ENCODE measurements at regions not wholly inside any gene's neighbourhood (a gene's known extent, or its start where the extent isn't known, plus 50 kb on each side); places are given as distances from the start of the nearest gene placed in this dataset.
A peak's percentile ranks its signal among the peaks of the same experiment; 100 is the strongest.

GRCh38 chr7:124557101-124557500 lies 208.5 kb downstream of the GPR37 start:
- Mint-ChIP-seq H3K4me1 (ENCODE audit: unreplicated experiment) (peaks cover 4% of the 10 kb centered on the region), H3K4me3 (ENCODE audit: unreplicated experiment) (no peak overlapping the region)

DNA sequence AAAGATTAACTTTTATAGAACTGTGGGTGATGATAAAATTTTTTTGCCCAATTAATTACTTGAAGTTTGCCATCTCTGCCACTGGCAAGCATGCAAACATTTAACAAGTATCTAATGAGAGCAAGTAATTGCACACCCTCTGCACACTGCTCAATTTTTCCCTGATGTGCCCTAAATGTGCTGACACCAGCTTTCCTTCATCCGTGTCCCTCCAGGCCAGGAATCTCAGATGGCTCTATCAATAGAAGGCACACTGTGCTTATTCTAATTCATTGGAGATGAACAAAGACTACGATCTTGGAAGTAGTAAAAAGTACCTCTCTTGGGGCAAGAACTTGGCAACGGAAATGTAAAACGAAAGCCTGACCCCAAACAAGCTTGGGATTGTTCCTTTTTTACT lies 212.1 kb downstream of the GPR37 start:
- H3K36me3 Mint-ChIP-seq (ENCODE audit: unreplicated experiment), result no peaks in the 10 kb centered on the region
- H3K4me1 Mint-ChIP-seq (ENCODE audit: unreplicated experiment), result peaks cover 9% of the 10 kb centered on the region
- TF ChIP-seq, protein P1, sequence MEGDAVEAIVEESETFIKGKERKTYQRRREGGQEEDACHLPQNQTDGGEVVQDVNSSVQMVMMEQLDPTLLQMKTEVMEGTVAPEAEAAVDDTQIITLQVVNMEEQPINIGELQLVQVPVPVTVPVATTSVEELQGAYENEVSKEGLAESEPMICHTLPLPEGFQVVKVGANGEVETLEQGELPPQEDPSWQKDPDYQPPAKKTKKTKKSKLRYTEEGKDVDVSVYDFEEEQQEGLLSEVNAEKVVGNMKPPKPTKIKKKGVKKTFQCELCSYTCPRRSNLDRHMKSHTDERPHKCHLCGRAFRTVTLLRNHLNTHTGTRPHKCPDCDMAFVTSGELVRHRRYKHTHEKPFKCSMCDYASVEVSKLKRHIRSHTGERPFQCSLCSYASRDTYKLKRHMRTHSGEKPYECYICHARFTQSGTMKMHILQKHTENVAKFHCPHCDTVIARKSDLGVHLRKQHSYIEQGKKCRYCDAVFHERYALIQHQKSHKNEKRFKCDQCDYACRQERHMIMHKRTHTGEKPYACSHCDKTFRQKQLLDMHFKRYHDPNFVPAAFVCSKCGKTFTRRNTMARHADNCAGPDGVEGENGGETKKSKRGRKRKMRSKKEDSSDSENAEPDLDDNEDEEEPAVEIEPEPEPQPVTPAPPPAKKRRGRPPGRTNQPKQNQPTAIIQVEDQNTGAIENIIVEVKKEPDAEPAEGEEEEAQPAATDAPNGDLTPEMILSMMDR (IDR thresholded peaks at IDR 0.05), result no peak
- no peak overlapping the region for H3K4me3 Mint-ChIP-seq (ENCODE audit: unreplicated experiment)
- DNase-seq (ENCODE audit: extremely low spot score, unreplicated experiment), result no peak
- H3K27me3 Mint-ChIP-seq (ENCODE audit: unreplicated experiment), result no peaks in the 10 kb centered on the region
- H3K27ac Mint-ChIP-seq (ENCODE audit: unreplicated experiment), result no peak overlapping the region
- H3K9me3 Mint-ChIP-seq (ENCODE audit: unreplicated experiment), result no peaks in the 10 kb centered on the region

More at GRCh38 chr7:124557101-124557500, 208.5 kb downstream of the GPR37 start:
- Mint-ChIP-seq H3K27me3 (ENCODE audit: unreplicated experiment) (no peaks in the 10 kb centered on the region), H3K27ac (ENCODE audit: unreplicated experiment) (no peak overlapping the region), H3K9me3 (ENCODE audit: unreplicated experiment) (no peaks in the 10 kb centered on the region), H3K36me3 (ENCODE audit: unreplicated experiment) (no peaks in the 10 kb centered on the region)
- TF ChIP-seq, protein P1 (IDR thresholded peaks at IDR 0.05), result no peak
- no peak for DNase-seq (ENCODE audit: extremely low spot score, unreplicated experiment)

DNA sequence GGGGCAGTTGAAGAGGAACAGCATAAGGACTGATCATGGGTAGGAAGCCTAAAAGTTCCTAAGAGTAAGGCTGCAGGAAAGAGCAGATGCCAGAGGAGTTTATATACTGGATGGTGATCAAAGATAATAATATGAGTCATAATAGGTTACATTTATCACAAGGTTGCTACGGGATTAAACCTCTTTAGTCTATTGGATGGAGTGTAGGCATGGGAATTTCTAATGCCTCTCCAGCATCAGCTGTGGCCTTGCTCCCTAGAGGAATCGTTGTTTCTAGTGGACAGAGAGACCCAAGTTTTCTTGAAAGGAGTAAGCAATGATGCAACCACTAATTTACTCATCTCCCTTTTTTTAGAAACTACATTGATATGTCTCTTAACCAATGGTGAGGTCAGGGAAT lies 213.4 kb downstream of the GPR37 start:
- TF ChIP-seq, protein P1 (IDR thresholded peaks at IDR 0.05), result no peak
- Mint-ChIP-seq H3K27me3 (ENCODE audit: unreplicated experiment) (no peaks in the 10 kb centered on the region), H3K4me3 (ENCODE audit: unreplicated experiment) (no peak overlapping the region), H3K9me3 (ENCODE audit: unreplicated experiment) (no peaks in the 10 kb centered on the region), H3K36me3 (ENCODE audit: unreplicated experiment) (no peaks in the 10 kb centered on the region), H3K4me1 (ENCODE audit: unreplicated experiment) (peaks cover 9% of the 10 kb centered on the region), H3K27ac (ENCODE audit: unreplicated experiment) (no peak overlapping the region)
- DNase-seq (ENCODE audit: extremely low spot score, unreplicated experiment), result no peak

GRCh38 chr7:124550036-124550435 lies 215.6 kb downstream of the GPR37 start:
- Mint-ChIP-seq H3K36me3 (ENCODE audit: unreplicated experiment) (no peaks in the 10 kb centered on the region), H3K4me1 (ENCODE audit: unreplicated experiment) (peaks cover 5% of the 10 kb centered on the region), H3K27me3 (ENCODE audit: unreplicated experiment) (no peaks in the 10 kb centered on the region), H3K9me3 (ENCODE audit: unreplicated experiment) (no peaks in the 10 kb centered on the region), H3K27ac (ENCODE audit: unreplicated experiment) (peak overlapping the region; percentile 52), H3K4me3 (ENCODE audit: unreplicated experiment) (no peak overlapping the region)
- TF ChIP-seq, protein P1 (IDR thresholded peaks at IDR 0.05), result no peak
- no peak for DNase-seq (ENCODE audit: extremely low spot score, unreplicated experiment)

GRCh38 chr7:124542476-124542875 lies 223.1 kb downstream of the GPR37 start:
- Mint-ChIP-seq H3K4me1 (ENCODE audit: unreplicated experiment) (peaks cover 25% of the 10 kb centered on the region), H3K27me3 (ENCODE audit: unreplicated experiment) (no peaks in the 10 kb centered on the region), H3K36me3 (ENCODE audit: unreplicated experiment) (peaks cover 2% of the 10 kb centered on the region), H3K4me3 (ENCODE audit: unreplicated experiment) (no peak overlapping the region), H3K27ac (ENCODE audit: unreplicated experiment) (no peak overlapping the region), H3K9me3 (ENCODE audit: unreplicated experiment) (peaks cover 5% of the 10 kb centered on the region)
- DNase-seq (ENCODE audit: extremely low spot score, unreplicated experiment), result no peak
- TF ChIP-seq, protein P1 (IDR thresholded peaks at IDR 0.05), result no peak

Measured in osteocyte (in vitro differentiated cells).